ENCODE measurements at regions not wholly inside any gene's neighbourhood (a gene's known extent, or its start where the extent isn't known, plus 50 kb on each side); places are given as distances from the start of the nearest gene placed in this dataset.

DNA sequence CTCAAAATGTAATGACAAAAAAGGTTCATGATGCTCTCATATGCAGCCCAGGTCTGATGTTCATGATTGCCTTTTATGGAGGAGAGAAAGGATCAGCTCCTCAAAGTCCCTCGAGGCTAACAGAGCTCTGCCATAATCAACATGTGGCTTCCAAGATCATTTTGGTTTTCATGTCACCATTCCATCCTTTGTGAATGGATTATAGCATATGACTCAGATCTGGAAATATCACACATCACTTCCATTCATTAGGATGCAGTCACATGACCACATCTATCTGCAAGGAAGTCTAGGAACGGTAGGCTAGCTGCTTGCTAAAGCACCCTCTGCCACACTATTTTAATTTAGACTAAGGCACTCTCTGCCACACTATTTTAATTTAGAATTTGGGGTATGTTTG is 77.6 kb downstream of the COX18 start:
- Histone ChIP-seq H3K18ac (ENCODE audit: insufficient read length, low read depth, low read length) (no peak overlapping the region), H3K23me2 (ENCODE audit: insufficient read length, low read depth, low read length, poor library complexity, severe bottlenecking) (no peaks in the 10 kb centered on the region), H4K91ac (ENCODE audit: insufficient read length, low read depth, low read length) (no peak overlapping the region), H3K4me1 (ENCODE audit: insufficient read depth, low read length) (no peaks in the 10 kb centered on the region), H3K23ac (ENCODE audit: insufficient read length, low read depth, low read length) (no peak overlapping the region), H2BK120ac (ENCODE audit: low read depth, low read length, poor library complexity, severe bottlenecking) (no peak overlapping the region), H2AK5ac (ENCODE audit: insufficient read length, low read length) (no peak overlapping the region), H3K4me2 (ENCODE audit: insufficient read depth, insufficient read length, low read length) (no peak overlapping the region), H2BK15ac (ENCODE audit: low read depth, low read length) (no peak overlapping the region), H2AFZ (ENCODE audit: low read length) (no peak overlapping the region), H3T11ph (ENCODE audit: low read length) (no peak overlapping the region), H3K9me3 (ENCODE audit: control insufficient read depth, low read depth, low read length) (no peaks in the 10 kb centered on the region), H3K27ac (ENCODE audit: insufficient read length, low read depth, low read length) (no peak overlapping the region), H4K8ac (replicated peaks; ENCODE audit: insufficient read length, low read depth, low read length) (no peak overlapping the region), H3K79me1 (ENCODE audit: insufficient read depth, low read depth, low read length, poor library complexity, severe bottlenecking) (no peaks in the 10 kb centered on the region), H4K5ac (ENCODE audit: insufficient read length, low read depth, low read length) (no peak overlapping the region), H3K56ac (ENCODE audit: insufficient read length, low read depth, low read length) (no peak overlapping the region), H3K9ac (ENCODE audit: extremely low read depth, insufficient read length, low read length) (no peak overlapping the region), H4K20me1 (ENCODE audit: control insufficient read depth, insufficient read depth, insufficient read length) (no peaks in the 10 kb centered on the region), H2BK12ac (ENCODE audit: insufficient read length, low read depth, low read length) (no peak overlapping the region), H3K4ac (ENCODE audit: low read depth, low read length) (no peak overlapping the region), H3K27me3 (ENCODE audit: insufficient read depth, low read length) (no peaks in the 10 kb centered on the region), H2BK20ac (ENCODE audit: low read depth, low read length, poor library complexity, severe bottlenecking) (no peak overlapping the region), H3K14ac (ENCODE audit: insufficient read depth, low read length) (no peak overlapping the region), H2BK5ac (ENCODE audit: insufficient read length, low read length) (no peak overlapping the region), H3K79me2 (ENCODE audit: insufficient read depth, low read length) (no peaks in the 10 kb centered on the region)
- no peaks in the 10 kb centered on the region for H3K9me3 Mint-ChIP-seq
- H3K4me1 Mint-ChIP-seq: peaks cover 8 to 10% of the 10 kb centered on the region in 2 experiments
- TF ChIP-seq, protein P1, sequence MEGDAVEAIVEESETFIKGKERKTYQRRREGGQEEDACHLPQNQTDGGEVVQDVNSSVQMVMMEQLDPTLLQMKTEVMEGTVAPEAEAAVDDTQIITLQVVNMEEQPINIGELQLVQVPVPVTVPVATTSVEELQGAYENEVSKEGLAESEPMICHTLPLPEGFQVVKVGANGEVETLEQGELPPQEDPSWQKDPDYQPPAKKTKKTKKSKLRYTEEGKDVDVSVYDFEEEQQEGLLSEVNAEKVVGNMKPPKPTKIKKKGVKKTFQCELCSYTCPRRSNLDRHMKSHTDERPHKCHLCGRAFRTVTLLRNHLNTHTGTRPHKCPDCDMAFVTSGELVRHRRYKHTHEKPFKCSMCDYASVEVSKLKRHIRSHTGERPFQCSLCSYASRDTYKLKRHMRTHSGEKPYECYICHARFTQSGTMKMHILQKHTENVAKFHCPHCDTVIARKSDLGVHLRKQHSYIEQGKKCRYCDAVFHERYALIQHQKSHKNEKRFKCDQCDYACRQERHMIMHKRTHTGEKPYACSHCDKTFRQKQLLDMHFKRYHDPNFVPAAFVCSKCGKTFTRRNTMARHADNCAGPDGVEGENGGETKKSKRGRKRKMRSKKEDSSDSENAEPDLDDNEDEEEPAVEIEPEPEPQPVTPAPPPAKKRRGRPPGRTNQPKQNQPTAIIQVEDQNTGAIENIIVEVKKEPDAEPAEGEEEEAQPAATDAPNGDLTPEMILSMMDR (conservative IDR thresholded peaks at IDR 0.05): no peak
- no peak overlapping the region for H3K4me3 Mint-ChIP-seq
- H3K27ac Mint-ChIP-seq: no peak overlapping the region
- no peaks in the 10 kb centered on the region for H3K27me3 Mint-ChIP-seq (ENCODE audit: low read depth)
- DNase-seq: no peak
- H3K36me3 Mint-ChIP-seq (ENCODE audit: insufficient read depth in 1 of 3, low read depth in 3 of 3): no peaks in the 10 kb centered on the region
- no CpG with 5 or more reads among the region's 2 CpGs for WGBS (ENCODE audit: extremely low coverage, insufficient read length, low lambda C conversion rate)

Measured in H9 (cell line).